ENCODE measurements at regions not wholly inside any gene's neighbourhood (a gene's known extent, or its start where the extent isn't known, plus 50 kb on each side); places are given as distances from the start of the nearest gene placed in this dataset.

DNA sequence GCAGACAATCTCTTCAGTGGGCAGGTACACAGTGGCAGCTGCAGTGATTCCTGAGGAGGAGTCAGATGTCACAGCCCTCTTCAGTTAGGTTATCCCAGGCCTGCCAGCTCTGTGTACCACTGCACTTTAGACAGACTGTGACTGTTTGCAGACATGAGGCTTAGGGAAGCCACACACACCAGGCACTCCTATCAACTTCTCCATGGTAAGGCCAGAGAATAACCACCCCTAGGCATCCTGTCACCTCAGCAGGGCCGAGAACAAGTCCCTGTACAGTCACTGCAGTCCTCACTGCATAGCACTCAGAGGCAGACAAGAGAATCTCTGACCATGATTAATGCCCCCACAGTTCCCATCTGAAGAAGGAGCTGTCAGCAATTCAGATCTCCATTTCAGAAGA, 296.5 kb downstream of the GALC start:
- Histone ChIP-seq H3K9me3 (ENCODE audit: control insufficient read depth, insufficient read depth, low read length) (peaks cover 3% of the 10 kb centered on the region; the same call in 1 of the 2 replicates), H3K4me3 (ENCODE audit: low read depth, low read length) (no peak overlapping the region), H3K27ac (ENCODE audit: low read depth, low read length) (no peak overlapping the region), H3K27me3 (ENCODE audit: control insufficient read depth, insufficient read depth, low read length) (no peaks in the 10 kb centered on the region)
- ChIA-PET POLR2A (no interaction called here), CTCF (no interaction called here)
- TF ChIP-seq, protein P1, sequence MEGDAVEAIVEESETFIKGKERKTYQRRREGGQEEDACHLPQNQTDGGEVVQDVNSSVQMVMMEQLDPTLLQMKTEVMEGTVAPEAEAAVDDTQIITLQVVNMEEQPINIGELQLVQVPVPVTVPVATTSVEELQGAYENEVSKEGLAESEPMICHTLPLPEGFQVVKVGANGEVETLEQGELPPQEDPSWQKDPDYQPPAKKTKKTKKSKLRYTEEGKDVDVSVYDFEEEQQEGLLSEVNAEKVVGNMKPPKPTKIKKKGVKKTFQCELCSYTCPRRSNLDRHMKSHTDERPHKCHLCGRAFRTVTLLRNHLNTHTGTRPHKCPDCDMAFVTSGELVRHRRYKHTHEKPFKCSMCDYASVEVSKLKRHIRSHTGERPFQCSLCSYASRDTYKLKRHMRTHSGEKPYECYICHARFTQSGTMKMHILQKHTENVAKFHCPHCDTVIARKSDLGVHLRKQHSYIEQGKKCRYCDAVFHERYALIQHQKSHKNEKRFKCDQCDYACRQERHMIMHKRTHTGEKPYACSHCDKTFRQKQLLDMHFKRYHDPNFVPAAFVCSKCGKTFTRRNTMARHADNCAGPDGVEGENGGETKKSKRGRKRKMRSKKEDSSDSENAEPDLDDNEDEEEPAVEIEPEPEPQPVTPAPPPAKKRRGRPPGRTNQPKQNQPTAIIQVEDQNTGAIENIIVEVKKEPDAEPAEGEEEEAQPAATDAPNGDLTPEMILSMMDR (IDR thresholded peaks at IDR 0.05; ENCODE audit: low read depth, low read length): no peak
- no peak for DNase-seq (ENCODE audit: low read depth, low spot score)

DNA sequence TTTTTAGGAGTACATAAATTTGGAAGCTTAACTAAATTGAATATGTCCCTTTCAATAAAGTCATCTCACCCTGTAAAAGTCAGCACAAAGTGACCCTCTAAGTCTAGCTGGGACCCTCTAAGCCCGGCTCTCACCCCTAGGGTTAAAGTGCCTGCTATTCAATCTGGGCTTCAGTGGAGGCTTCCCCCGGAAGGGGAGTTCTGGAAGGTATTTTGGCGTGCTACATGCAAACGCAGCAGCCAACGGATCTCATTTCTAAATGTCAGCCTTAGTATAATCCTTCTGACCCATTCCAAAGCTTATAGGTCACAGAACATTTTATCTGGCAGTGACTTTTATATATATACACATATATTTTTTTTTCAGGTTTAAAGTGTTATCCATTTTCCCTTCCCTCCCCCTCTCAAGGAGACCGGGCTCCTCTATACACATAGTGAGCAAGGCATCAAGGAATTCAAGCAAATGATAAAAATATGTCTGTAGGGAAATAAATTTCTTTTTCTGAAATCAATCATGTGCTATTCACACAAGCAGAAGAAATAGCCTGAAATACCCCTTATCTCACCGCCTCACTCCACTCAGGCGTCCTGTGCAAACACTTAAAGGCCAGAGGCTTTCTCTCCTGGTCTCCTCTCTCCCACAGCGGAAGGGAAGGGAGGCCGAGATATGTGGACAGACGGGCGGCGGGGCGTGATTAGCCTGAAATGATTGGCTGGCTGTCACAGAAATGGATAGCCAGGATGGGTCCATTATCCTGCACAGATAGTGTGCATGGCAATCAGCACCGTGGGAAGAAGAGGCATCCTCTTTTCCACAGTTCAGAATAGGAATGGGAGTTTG, 301.7 kb downstream of the GALC start:
- Histone ChIP-seq H3K4me3 (ENCODE audit: low read depth, low read length) (no peak overlapping the region), H3K27me3 (ENCODE audit: control insufficient read depth, insufficient read depth, low read length) (no peaks in the 10 kb centered on the region), H3K9me3 (ENCODE audit: control insufficient read depth, insufficient read depth, low read length) (no peaks in the 10 kb centered on the region; the same call in 1 of the 2 replicates), H3K27ac (ENCODE audit: low read depth, low read length) (no peak overlapping the region)
- no peak for DNase-seq (ENCODE audit: low read depth, low spot score)
- TF ChIP-seq, protein P1 (IDR thresholded peaks at IDR 0.05; ENCODE audit: low read depth, low read length): no peak
- ChIA-PET POLR2A (no interaction called here), CTCF (interaction anchor here (1.7 kb wide), 1 partner anchor 8 kb away, joined by 4 read pairs; no protein-coding TSS in a partner anchor)

DNA sequence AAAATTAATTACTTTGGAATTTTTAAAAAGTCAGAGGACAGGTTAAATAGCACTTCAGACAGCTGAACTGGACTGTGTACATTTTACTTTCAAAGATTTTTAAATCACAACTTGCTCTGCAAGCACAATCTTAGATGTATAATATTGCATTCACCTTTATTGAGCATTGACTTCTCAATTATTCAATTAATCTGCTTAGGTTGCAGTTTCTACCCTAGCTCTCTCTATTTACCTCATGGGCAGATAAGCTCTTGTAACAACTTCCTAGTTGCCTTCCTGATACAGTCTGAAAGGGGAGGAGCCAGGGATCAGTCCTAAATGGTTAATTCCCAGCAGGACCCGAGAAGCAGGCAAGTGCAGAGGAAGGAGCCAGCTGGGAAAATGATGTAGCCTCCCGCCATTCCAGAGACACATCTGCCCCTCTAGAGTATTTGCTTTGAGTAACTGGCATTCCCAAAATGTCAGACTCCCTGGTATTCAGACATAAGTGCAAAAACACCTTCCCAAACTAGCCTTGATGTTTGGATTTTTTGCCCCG, 302.8 kb downstream of the GALC start:
- ChIA-PET CTCF (interaction anchor here (1.7 kb wide), 1 partner anchor 9 kb away, joined by 4 read pairs; no protein-coding TSS in a partner anchor), POLR2A (no interaction called here)
- Histone ChIP-seq H3K27ac (ENCODE audit: low read depth, low read length) (no peak overlapping the region), H3K9me3 (ENCODE audit: control insufficient read depth, insufficient read depth, low read length) (no peaks in the 10 kb centered on the region; the same call in 1 of the 2 replicates), H3K27me3 (ENCODE audit: control insufficient read depth, insufficient read depth, low read length) (no peaks in the 10 kb centered on the region), H3K4me3 (ENCODE audit: low read depth, low read length) (no peak overlapping the region)
- no peak for DNase-seq (ENCODE audit: low read depth, low spot score)
- TF ChIP-seq, protein P1 (IDR thresholded peaks at IDR 0.05; ENCODE audit: low read depth, low read length): no peak

DNA sequence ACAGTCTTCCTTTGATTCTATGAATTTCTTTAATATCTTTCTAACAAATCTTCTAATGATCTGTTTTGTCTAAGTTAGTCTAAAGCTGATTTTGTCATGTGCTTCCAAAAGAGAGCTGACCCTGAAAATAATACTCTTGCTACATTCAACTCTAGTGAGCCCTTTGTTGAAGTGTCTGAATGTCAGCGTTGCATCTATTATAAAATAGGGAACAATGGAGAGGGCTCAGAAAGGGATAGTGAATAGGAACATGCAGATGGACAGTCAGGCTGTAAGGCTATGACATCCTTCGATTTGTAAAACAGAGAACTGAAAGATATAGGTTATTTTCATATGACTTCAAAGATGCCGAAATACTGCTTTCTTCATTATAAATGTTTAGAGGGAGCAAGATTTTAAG, 304.5 kb downstream of the GALC start:
- DNase-seq (ENCODE audit: low read depth, low spot score): no peak
- TF ChIP-seq, protein P1 (IDR thresholded peaks at IDR 0.05; ENCODE audit: low read depth, low read length): no peak
- ChIA-PET POLR2A (no interaction called here), CTCF (no interaction called here)
- Histone ChIP-seq H3K27ac (ENCODE audit: low read depth, low read length) (no peak overlapping the region), H3K4me3 (ENCODE audit: low read depth, low read length) (no peak overlapping the region), H3K9me3 (ENCODE audit: control insufficient read depth, insufficient read depth, low read length) (no peaks in the 10 kb centered on the region), H3K27me3 (ENCODE audit: control insufficient read depth, insufficient read depth, low read length) (no peaks in the 10 kb centered on the region)

DNA sequence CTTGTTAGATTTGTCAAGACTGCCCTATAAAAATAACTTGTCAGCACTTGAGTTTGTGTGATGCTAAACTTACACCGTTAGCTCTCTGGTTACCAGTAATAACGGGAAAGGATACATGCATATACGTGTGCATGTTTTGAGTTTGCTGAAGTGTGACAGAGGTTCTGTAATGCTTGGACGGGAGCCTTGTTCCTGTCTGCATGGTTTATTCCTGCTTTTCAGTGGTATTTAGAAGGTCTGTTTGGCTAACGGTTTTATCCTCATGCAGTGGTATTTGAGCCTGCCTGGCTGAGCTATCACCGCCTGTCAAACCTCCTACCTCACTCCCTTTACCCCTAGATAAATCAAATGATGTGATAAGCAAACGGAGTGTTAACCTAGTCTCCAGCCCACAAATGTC, 305.6 kb downstream of the GALC start:
- no peaks in the 10 kb centered on the region for H3K27me3 ChIP-seq (ENCODE audit: control insufficient read depth, insufficient read depth, low read length)
- no peaks in the 10 kb centered on the region for H3K9me3 ChIP-seq (ENCODE audit: control insufficient read depth, insufficient read depth, low read length)
- no peak overlapping the region for H3K27ac ChIP-seq (ENCODE audit: low read depth, low read length)
- TF ChIP-seq, protein P1 (IDR thresholded peaks at IDR 0.05; ENCODE audit: low read depth, low read length): no peak
- no peak overlapping the region for H3K4me3 ChIP-seq (ENCODE audit: low read depth, low read length)
- POLR2A ChIA-PET: no interaction called here
- DNase-seq (ENCODE audit: low read depth, low spot score): no peak
- CTCF ChIA-PET: no interaction called here

Data from AG04450 (cell line).